Activated naive CD4-positive, alpha-beta T cell treated with anti-CD3 and anti-CD28 coated beads for 36 hours (primary cell): ENCODE measurements at regions not wholly inside any gene's neighbourhood (a gene's known extent, or its start where the extent isn't known, plus 50 kb on each side); places are given as distances from the start of the nearest gene placed in this dataset.

Experiments
- CTCF ChIA-PET: fragments of 350-600 bp; sonication (Branson Sonifier 250); formaldehyde crosslinking; loops from one replicate; lab custom pipeline; 2021; ENCODE audit warnings: antibody characterized with exemption; lab: Charles Lee
- DNase-seq: peaks from one replicate; pipeline ENCODE4 v3.0.0-alpha.2; 2020
- H3K27ac Mint-ChIP-seq: one replicate; pipeline ENCODE4 v1.8.0; 2021; ENCODE audit warnings: mild to moderate bottlenecking, mixed read lengths
- H3K27me3 Mint-ChIP-seq: one replicate; pipeline ENCODE4 v1.8.0; 2021; ENCODE audit warnings: low read depth, mixed read lengths
- H3K36me3 Mint-ChIP-seq: one replicate; pipeline ENCODE4 v1.8.0; 2021; ENCODE audit warnings: low read depth, mixed read lengths
- H3K4me1 Mint-ChIP-seq: one replicate; pipeline ENCODE4 v1.8.0; 2021; ENCODE audit warnings: low read depth, mixed read lengths
- H3K4me3 Mint-ChIP-seq: one replicate; pipeline ENCODE4 v1.8.0; 2021; ENCODE audit warnings: mild to moderate bottlenecking, moderate library complexity, mixed read lengths
- H3K9me3 Mint-ChIP-seq: one replicate; pipeline ENCODE4 v1.8.0; 2021; ENCODE audit warnings: mixed read lengths
- intact Hi-C: fragments of 100-400 bp; cut with micrococcal nuclease; formaldehyde crosslinking; loops from one replicate; pipeline ENCODE4 v1.15.1; 2023

DNA sequence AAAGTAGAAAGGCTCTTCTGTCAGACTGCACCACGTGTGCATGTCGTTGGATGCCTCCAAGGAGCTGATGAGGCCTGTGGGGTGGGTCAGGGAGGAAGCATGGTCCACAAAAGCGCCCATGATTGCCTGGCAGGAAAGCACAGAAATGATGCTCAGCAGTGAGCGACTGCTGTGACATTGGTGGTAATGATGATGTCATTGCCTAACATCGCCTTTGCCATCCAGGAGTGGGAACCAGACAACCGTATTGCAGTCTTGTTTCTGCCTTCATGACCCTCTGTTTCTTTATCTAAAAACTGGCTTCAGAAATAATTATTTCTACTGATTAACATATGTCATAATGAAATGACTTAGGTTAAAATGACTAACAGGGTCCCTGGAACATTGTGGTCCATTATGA, 477.8 kb upstream of the B3GAT1 start:
- intact Hi-C loops: no loop called here

GRCh38 chr11:134888821-134889220, 476.8 kb upstream of the B3GAT1 start:
- no peak for DNase-seq
- Mint-ChIP-seq H3K36me3 (no peaks in the 10 kb centered on the region), H3K4me1 (no peaks in the 10 kb centered on the region), H3K27ac (no peak overlapping the region), H3K27me3 (peaks cover 19% of the 10 kb centered on the region), H3K4me3 (no peak overlapping the region), H3K9me3 (no peaks in the 10 kb centered on the region)
- CTCF ChIA-PET: no interaction called here
- intact Hi-C loops: no loop called here

More for the DNA sequence above, 477.8 kb upstream of the B3GAT1 start:
- no peak overlapping the region for H3K4me3 Mint-ChIP-seq
- no peaks in the 10 kb centered on the region for H3K9me3 Mint-ChIP-seq
- DNase-seq: no peak
- no peaks in the 10 kb centered on the region for H3K4me1 Mint-ChIP-seq
- H3K27me3 Mint-ChIP-seq: peaks cover 19% of the 10 kb centered on the region
- no peak overlapping the region for H3K27ac Mint-ChIP-seq
- CTCF ChIA-PET: no interaction called here
- H3K36me3 Mint-ChIP-seq: no peaks in the 10 kb centered on the region

GRCh38 chr11:134887896-134888295, 475.9 kb upstream of the B3GAT1 start:
- H3K9me3 Mint-ChIP-seq: no peaks in the 10 kb centered on the region
- H3K4me3 Mint-ChIP-seq: no peak overlapping the region
- CTCF ChIA-PET: no interaction called here

GRCh38 chr11:134883484-134883883, 471.4 kb upstream of the B3GAT1 start:
- no peak overlapping the region for H3K27ac Mint-ChIP-seq
- no peak for DNase-seq
- CTCF ChIA-PET: no interaction called here

More at GRCh38 chr11:134887896-134888295, 475.9 kb upstream of the B3GAT1 start:
- H3K27me3 Mint-ChIP-seq: peaks cover 20% of the 10 kb centered on the region
- no peaks in the 10 kb centered on the region for H3K4me1 Mint-ChIP-seq
- intact Hi-C loops: no loop called here
- no peak overlapping the region for H3K27ac Mint-ChIP-seq
- no peaks in the 10 kb centered on the region for H3K36me3 Mint-ChIP-seq
- no peak for DNase-seq

GRCh38 chr11:134882671-134883297, 470.7 kb upstream of the B3GAT1 start:
- Mint-ChIP-seq H3K27me3 (peaks cover 13% of the 10 kb centered on the region), H3K4me3 (no peak overlapping the region), H3K36me3 (no peaks in the 10 kb centered on the region), H3K9me3 (no peaks in the 10 kb centered on the region), H3K27ac (no peak overlapping the region), H3K4me1 (no peaks in the 10 kb centered on the region)
- CTCF ChIA-PET: no interaction called here
- no peak for DNase-seq
- intact Hi-C loops: no loop called here

More at GRCh38 chr11:134883484-134883883, 471.4 kb upstream of the B3GAT1 start:
- Mint-ChIP-seq H3K36me3 (no peaks in the 10 kb centered on the region), H3K27me3 (peaks cover 13% of the 10 kb centered on the region), H3K4me1 (no peaks in the 10 kb centered on the region), H3K4me3 (no peak overlapping the region), H3K9me3 (no peaks in the 10 kb centered on the region)
- intact Hi-C loops: no loop called here

DNA sequence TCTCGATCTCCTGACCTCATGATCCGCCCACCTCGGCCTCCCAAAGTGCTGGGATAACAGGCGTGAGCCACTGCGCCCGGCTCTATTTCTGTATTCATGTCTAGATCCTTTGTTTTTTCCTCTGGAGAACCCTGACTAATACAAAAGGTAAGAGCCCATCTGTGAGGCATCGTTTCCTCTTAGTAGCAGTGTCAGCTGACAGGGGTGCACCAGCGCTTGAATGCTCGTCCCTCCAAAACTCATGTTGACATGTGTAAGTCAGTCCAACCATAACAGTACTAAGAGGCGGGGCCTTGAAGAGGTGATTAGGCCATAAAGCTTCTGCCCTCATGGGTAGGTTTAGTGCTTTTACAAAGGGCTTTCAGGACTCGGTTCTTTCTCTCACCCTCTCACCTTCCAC, 470.1 kb upstream of the B3GAT1 start:
- H3K9me3 Mint-ChIP-seq: no peaks in the 10 kb centered on the region
- CTCF ChIA-PET: no interaction called here
- no peak overlapping the region for H3K27ac Mint-ChIP-seq
- H3K27me3 Mint-ChIP-seq: peaks cover 10% of the 10 kb centered on the region
- H3K36me3 Mint-ChIP-seq: no peaks in the 10 kb centered on the region
- H3K4me1 Mint-ChIP-seq: no peaks in the 10 kb centered on the region
- intact Hi-C loops: no loop called here
- DNase-seq: no peak
- H3K4me3 Mint-ChIP-seq: no peak overlapping the region

- Mint-ChIP-seq H3K36me3 (no peaks in the 10 kb centered on the region), H3K4me3 (no peak overlapping the region), H3K9me3 (no peaks in the 10 kb centered on the region), H3K27me3 (peaks cover 7% of the 10 kb centered on the region), H3K4me1 (no peaks in the 10 kb centered on the region), H3K27ac (no peak overlapping the region)
- intact Hi-C loops: no loop called here
- no peak for DNase-seq
- CTCF ChIA-PET: interaction anchor here (0.7 kb wide), 1 partner anchor 12 kb away, joined by 3 read pairs; no protein-coding TSS in a partner anchor
Measured at GRCh38 chr11:134880788-134881187, 468.7 kb upstream of the B3GAT1 start.

- Mint-ChIP-seq H3K4me1 (no peaks in the 10 kb centered on the region), H3K4me3 (no peak overlapping the region), H3K9me3 (no peaks in the 10 kb centered on the region), H3K36me3 (no peaks in the 10 kb centered on the region), H3K27me3 (peaks cover 2% of the 10 kb centered on the region), H3K27ac (no peak overlapping the region)
- DNase-seq: no peak
- intact Hi-C loops: no loop called here
- CTCF ChIA-PET: no interaction called here
Measured at GRCh38 chr11:134879931-134880330, 467.9 kb upstream of the B3GAT1 start.

DNA sequence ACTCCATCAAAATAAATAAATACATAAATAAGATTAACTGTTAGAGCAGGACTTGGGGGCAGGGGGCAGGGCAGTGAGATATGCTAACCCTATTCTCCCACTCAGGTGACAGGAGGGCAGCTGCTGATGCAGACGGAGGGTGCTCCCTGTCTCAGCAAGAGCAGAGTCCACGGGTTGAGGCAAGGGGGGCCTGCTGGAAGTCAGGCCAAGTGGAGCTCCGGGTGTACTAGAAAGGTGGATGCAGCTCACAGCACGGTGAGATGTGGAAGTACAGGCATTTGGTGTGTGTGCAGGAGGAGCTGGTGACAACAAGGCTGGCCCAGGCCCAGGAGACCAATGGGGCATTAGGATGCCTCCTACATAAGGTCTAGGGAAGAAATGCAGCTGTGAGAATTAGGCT, 467.3 kb upstream of the B3GAT1 start:
- H3K36me3 Mint-ChIP-seq: no peaks in the 10 kb centered on the region
- H3K27ac Mint-ChIP-seq: no peak overlapping the region
- intact Hi-C loops: no loop called here
- no peaks in the 10 kb centered on the region for H3K4me1 Mint-ChIP-seq
- peaks cover 2% of the 10 kb centered on the region for H3K27me3 Mint-ChIP-seq
- DNase-seq: no peak
- CTCF ChIA-PET: no interaction called here
- no peak overlapping the region for H3K4me3 Mint-ChIP-seq
- H3K9me3 Mint-ChIP-seq: no peaks in the 10 kb centered on the region

DNA sequence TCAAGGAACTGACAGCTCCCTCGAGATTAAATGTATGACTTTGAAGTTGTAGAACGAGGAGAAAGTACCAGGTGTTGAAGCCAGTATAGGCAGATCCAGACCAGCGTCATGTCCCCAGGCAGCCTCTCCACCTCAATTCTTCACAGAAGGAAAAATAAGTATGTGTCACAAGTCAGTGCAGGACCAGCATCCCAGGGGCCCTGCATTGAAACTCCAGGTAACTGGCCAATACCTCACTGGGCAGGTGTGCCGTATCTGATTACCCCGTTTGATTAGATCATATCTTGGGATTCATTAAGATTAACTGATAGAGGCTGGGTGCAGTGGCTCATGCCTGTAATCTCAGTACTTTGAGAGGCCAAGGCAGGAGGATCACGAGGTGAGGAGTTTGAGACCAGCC, 466.7 kb upstream of the B3GAT1 start:
- Mint-ChIP-seq H3K9me3 (no peaks in the 10 kb centered on the region), H3K4me1 (no peaks in the 10 kb centered on the region), H3K4me3 (no peak overlapping the region), H3K36me3 (no peaks in the 10 kb centered on the region), H3K27ac (no peak overlapping the region), H3K27me3 (peaks cover 2% of the 10 kb centered on the region)
- no peak for DNase-seq
- intact Hi-C loops: no loop called here
- CTCF ChIA-PET: no interaction called here

DNA sequence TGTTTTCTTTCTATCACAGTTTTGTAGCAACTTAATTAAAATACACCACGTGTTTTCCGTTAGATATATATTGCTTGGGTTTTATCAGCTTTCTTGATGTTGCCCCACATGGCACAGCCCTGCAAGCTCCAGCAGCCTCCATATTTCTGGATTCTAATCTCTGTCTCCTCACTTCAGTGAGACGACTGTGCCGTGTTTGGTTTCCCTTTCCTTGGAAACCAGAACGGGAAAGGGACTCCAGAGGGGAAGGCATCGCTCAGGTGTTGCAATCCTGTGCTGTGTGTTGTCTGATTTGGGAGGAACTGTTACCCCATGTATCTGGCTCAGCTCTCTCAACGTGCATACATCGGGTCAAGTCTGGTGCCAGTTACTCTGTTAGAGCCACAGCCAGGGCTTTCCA, 464.2 kb upstream of the B3GAT1 start:
- no peaks in the 10 kb centered on the region for H3K27me3 Mint-ChIP-seq
- no peak overlapping the region for H3K4me3 Mint-ChIP-seq
- H3K9me3 Mint-ChIP-seq: no peaks in the 10 kb centered on the region
- no peak overlapping the region for H3K27ac Mint-ChIP-seq
- DNase-seq: no peak
- H3K36me3 Mint-ChIP-seq: no peaks in the 10 kb centered on the region
- no peaks in the 10 kb centered on the region for H3K4me1 Mint-ChIP-seq
- intact Hi-C loops: no loop called here
- CTCF ChIA-PET: interaction anchor here (0.6 kb wide), 1 partner anchor 119 kb away, joined by 3 read pairs; no protein-coding TSS in a partner anchor

- Mint-ChIP-seq H3K9me3 (no peaks in the 10 kb centered on the region), H3K36me3 (no peaks in the 10 kb centered on the region), H3K4me1 (no peaks in the 10 kb centered on the region), H3K4me3 (no peak overlapping the region), H3K27me3 (peaks cover 8% of the 10 kb centered on the region), H3K27ac (no peak overlapping the region)
- DNase-seq: no peak
- CTCF ChIA-PET: interaction anchor here (1.4 to 2.0 kb wide), 2 partner anchors 13 to 26 kb away, joined by 3 to 4 read pairs; no protein-coding TSS in a partner anchor
- intact Hi-C loops: loop anchor here (5.0 kb wide), 1 partner anchor 80 kb away; no protein-coding TSS in a partner anchor
Measured at GRCh38 chr11:134866981-134867675, 455.1 kb upstream of the B3GAT1 start.

DNA sequence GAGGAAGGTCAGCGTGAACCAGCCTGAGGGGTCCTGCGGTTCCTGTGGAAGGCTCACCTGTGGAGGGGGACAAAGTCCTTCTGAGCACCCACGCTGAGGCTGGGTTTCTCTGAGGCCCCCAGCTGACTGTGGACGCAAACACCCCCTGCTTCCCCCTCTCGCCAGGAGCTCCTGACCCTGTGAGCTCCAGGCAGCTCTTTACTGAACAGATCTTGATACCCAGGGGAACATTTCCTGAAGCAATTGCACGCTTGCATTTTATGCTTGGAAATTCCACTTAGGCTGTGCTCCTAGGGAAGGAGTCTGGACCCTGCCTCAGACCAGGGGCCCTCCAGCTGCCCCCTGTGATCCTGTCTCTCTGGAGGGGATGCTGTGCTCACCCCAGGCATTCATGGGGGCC, 454.2 kb upstream of the B3GAT1 start:
- H3K9me3 Mint-ChIP-seq: no peaks in the 10 kb centered on the region
- no peak for DNase-seq
- H3K27ac Mint-ChIP-seq: no peak overlapping the region
- H3K27me3 Mint-ChIP-seq: peaks cover 10% of the 10 kb centered on the region
- no peaks in the 10 kb centered on the region for H3K4me1 Mint-ChIP-seq
- intact Hi-C loops: loop anchor here (5.0 kb wide), 1 partner anchor 81 kb away; no protein-coding TSS in a partner anchor
- CTCF ChIA-PET: no interaction called here
- H3K4me3 Mint-ChIP-seq: no peak overlapping the region
- no peaks in the 10 kb centered on the region for H3K36me3 Mint-ChIP-seq
